Left kidney (tissue), 1 donor: ENCODE measurements at regions not wholly inside any gene's neighbourhood (a gene's known extent, or its start where the extent isn't known, plus 50 kb on each side); places are given as distances from the start of the nearest gene placed in this dataset.
"Not testable (repeated sequence)": the region's sequence is repeated elsewhere in the genome, so short reads cannot be mapped to it uniquely, and the experiment has no call there.

Source experiments
- DNase-seq: peaks from one replicate; pipeline ENCODE4 v3.0.0-alpha.2; 2013

DNA sequence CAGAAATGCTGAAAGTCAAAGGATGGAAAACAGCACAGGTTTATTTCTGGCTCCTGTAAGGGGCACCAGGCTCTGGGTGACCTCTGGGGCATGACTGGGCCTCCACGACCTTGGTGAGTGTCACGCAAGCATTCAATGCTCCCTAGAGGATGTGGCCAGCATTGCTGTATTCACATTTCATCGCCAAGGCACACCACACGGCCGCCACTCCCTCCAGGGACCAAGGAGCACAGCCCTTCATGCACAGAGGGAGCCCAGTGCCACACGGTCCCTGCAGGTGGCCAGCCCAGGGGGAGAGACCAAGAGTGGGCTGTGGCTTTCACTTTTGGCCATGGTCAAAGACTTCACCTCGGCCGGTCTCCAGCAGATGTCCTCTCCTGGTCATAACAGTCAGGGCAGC lies 137.4 kb upstream of the TNRC6C start:
- no peak for DNase-seq

DNA sequence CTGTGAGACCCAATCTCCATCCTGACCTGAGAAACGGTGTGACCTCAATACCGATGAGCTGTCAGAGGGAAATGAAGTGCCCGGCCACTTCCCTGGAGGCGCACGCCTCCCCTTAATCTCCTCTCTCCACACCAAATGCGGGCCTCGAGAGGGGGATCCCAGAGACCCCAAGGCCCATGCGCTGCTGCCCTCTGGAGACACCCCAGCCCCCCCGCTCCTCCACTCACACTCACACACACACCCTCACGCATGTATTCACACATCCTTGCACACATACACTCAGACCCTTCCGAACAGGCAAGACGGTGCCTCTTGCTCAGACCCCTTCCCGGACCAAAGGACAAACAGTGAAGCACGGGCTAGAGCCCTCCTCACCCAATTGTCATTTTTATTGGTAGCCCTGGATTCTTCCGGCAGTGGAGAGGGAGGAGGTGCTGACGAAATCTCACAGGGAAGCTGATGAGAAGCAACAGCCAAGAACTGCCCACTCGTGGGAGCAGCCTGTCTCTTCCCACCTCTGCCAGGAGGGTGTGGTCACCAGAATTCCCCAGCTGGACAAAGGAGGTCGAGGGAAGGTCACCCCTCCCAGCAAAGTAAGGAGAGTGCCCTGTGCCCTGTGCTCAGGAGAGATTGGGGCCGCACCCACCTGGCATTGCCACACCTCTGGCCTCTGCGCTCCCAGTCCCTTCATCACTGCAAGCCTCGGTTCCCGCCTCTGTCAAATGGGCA lies 136.0 kb upstream of the TNRC6C start:
- no peak for DNase-seq

DNA sequence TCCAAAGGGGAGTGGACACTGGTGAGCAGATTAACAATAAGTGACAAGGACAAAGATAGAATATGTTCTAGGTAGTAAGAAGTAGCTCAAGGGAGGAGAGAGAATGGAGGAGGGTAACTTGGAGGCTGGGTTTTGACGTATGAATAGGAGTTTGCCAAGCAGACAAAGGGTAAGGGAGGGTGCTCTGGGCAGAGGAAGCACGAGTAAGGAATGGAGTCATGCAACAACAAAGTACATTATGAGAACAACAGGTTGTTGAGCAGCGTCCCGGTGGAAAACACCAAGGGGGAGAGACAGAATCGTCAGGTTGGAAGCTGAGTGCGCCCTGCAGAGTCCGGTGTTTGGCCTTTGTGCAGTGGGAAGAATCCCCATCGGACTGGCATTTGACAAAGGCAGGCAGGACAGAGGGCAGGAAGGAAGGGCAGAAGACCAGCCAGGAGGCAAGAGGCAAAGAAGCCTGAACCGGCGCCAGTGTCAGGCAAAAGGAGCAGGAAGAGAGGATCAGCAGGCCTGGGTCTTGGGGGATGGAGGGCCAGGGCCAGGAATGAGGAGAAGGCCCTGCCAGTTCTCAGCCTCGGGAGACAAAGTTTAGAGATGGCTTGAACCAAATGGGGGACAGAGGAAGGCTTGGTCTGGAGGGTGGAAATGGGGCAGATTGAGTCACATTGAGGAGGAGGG lies 134.3 kb upstream of the TNRC6C start:
- no peak for DNase-seq

- DNase-seq, result no peak
Measured at GRCh38 chr17:77824780-77825280, 133.7 kb upstream of the TNRC6C start.

DNA sequence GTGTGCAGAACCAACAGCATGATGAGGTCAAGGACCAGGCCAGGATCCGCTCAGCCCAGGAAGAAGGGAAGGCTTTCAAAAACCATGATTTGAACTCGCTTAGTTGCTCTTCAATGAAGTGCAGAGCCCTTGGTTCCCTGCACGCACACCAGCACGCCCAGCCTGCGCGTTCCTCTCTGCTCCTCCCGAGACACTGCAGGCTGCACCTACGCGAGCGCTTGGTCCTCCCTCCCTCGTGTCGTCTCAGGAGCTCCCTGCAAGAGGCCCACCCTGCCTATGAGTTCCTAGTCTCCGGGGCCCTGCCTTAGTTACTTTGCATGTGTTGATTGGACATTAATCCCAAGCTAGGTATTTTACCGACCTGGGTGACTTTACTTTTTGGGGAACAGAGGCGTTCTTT lies 132.9 kb upstream of the TNRC6C start:
- no peak for DNase-seq

- no peak for DNase-seq
Measured at GRCh38 chr17:77826132-77826873, 132.2 kb upstream of the TNRC6C start.

DNA sequence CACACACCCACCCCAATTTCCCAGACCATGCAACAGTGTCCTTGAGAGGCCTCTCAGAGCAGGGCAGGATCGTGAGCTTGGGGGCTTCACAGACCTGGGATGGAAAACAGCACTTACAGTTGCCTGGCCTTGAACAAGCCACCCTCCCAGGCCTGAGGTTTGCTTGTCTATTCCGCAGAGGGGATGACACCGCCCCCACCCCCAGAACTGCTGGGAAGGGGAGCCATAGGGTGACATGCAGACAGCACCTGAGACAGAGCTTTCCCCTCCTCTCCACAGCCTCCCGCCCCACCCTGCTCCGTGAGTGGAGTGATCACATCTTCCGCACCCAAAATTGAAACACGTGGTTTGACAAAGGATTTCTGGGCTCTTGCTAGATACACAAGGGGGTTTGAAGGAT lies 131.5 kb upstream of the TNRC6C start:
- DNase-seq, result no peak

- no peak for DNase-seq
Measured at GRCh38 chr17:77827511-77827910, 131.0 kb upstream of the TNRC6C start.

- no peak for DNase-seq
Measured at GRCh38 chr17:77828749-77829539, 129.6 kb upstream of the TNRC6C start.

DNA sequence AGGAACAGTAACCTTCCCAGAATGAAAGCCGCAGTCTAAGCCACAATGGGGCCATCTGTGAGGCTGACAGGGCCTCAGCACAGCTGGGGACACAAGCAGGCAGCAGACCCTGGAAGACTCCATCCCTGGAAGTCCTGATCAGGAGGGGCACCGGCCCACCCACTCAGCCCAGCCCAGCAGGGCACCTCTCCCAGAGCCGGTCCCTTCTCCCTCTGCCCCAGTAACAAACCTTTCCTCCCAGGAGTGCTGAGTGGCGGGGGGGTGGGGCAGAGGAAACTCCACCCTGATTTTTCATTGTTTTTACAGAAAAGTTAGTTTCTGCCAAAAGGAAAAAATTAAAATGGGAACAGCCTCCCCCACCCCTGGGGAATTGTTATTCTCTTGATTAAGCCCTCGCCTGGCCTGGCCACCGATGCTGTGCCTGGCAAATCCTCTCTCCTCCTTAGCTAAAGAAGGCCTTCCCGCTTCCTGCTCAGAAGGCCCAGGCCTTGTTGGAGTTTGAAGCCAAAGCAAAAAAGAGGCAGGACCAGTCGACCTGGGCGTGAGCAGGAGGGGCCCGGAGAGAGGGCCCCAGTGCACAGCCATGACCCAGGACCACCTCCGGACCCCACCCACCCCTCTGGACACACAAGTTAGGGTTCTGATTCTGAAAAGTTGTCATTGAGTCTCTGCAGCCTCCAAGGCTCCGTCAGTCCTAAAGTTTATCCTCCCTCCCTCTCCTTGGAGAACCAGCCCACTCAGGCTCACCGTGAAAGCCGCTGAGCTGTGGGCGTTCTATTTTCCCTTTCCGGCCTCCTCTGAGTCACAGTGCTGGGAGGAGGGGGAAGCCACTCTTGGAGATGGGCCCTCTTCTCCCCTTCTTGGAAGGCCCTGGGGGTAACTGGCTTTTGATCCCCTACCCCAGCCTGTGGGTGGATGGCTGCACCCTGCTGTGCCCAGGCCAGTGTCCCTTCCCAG lies 128.4 kb upstream of the TNRC6C start:
- DNase-seq, result no peak

DNA sequence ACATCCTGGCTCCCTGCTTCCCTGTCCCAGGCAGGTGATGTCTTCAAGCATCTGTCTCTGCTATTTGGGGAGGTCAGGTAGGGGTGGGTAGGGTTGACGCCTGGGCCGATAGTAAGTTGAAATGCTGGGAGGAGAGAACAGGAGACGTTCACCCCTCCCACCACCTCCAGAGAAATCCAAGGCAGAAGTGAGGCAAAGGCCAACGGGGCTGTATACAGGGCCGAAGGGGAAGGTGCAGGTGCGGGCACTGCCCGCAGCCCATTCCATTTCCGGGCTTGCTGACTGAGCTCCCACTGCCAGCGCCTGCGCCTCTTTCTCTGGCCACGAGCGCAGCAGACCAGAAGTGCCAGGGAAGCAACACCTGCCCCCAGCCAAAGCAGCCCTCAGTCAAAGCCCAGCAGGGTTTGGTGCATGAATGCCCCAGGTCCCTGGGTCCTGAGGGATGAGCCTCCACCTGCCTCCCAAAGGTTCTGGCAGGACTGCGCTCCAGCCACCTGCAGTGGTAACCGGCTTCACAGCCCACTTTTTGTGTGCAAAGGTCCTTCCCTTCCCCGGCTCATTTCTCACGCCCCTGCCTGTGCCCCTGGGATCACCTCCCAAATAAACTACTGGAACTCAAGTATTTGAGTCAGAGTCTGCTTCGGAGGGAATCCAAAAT lies 127.6 kb upstream of the TNRC6C start:
- no peak for DNase-seq

GRCh38 chr17:77831474-77832179 lies 126.9 kb upstream of the TNRC6C start:
- no peak for DNase-seq

DNA sequence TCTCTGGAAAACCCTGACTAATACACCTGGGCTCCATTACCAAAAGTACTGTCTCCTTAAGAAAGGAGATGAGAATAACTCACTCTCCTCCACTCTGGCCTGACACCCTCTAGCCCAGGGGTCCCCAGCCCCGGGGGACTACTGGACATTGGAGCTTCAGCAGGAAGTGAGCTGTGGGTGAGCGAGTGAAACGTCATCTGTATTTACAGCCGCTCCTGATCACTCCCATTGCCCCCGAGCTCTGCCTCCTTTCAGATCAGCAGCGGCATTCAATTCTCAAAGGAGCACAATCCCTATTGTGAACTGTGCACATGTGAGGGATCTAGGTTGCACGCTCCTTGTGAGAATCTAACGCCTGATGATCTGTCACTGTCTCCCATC lies 126.3 kb upstream of the TNRC6C start:
- DNase-seq, result no peak

DNA sequence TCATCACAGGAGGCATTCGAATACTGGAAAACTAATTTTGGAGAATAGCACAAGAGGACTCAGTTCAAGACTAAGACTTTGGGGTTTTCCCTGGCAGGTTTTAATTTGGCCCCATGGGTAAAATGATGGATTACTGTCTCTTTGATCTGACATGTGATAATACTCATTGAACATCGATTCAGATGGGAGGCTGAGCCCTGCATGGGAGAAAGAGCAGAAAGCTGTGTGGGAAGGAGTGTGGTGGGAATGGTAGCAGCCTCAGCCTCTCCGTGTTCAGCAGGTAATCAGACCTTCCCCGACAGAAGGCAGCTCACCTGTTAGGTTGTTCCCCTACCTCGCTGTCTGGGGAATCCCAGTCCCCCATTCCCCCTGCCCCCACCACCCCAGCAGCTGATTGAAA lies 124.7 kb upstream of the TNRC6C start:
- DNase-seq, result no peak

GRCh38 chr17:77834170-77835115 lies 124.1 kb upstream of the TNRC6C start:
- no peak for DNase-seq

GRCh38 chr17:77836557-77837041 lies 121.9 kb upstream of the TNRC6C start:
- DNase-seq, result no peak

GRCh38 chr17:77837072-77837471 lies 121.4 kb upstream of the TNRC6C start:
- DNase-seq, result not testable (repeated sequence)

DNA sequence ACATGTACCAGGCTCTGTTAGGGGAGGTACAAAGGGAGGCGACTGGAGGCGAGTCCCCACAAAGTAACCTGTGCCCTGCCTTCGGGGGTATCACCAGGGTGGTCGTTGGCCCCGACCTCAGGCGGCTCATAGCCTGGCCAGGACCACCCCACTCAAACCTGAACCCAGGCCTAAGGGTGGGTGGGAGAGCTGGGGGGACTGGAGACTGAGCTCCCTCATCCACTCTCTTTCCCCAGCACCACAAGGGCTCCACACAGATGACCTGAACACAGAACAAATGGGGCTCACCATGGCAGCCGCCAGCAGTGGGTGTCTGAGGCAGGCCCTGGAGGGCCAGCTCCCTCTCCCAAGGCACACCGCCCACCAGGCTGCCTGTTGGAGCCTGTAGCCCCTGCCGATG lies 120.6 kb upstream of the TNRC6C start:
- DNase-seq, result no peak
